Globus pallidus (tissue), 1 donor: ENCODE measurements at regions not wholly inside any gene's neighbourhood (a gene's known extent, or its start where the extent isn't known, plus 50 kb on each side); places are given as distances from the start of the nearest gene placed in this dataset.

Experiments used
- DNase-seq: peaks from one replicate; pipeline ENCODE4 v3.0.0-alpha.2; 2015; ENCODE audit warnings: low spot score

- no peak for DNase-seq
These were observed 76.6 kb upstream of the LINGO1 start for GRCh38 chr15:77709135-77709886.

GRCh38 chr15:77706482-77707244 lies 74.0 kb upstream of the LINGO1 start:
- no peak for DNase-seq

GRCh38 chr15:77702211-77702957 lies 69.7 kb upstream of the LINGO1 start:
- DNase-seq, result no peak

- no peak for DNase-seq
These were observed 65.8 kb upstream of the LINGO1 start for GRCh38 chr15:77698481-77698880.

GRCh38 chr15:77697893-77698292 lies 65.2 kb upstream of the LINGO1 start:
- no peak for DNase-seq

GRCh38 chr15:77696871-77697270 lies 64.2 kb upstream of the LINGO1 start:
- DNase-seq, result no peak

GRCh38 chr15:77695961-77696582 lies 63.4 kb upstream of the LINGO1 start:
- no peak for DNase-seq

- DNase-seq, result no peak
These were observed 62.8 kb upstream of the LINGO1 start for GRCh38 chr15:77695548-77695947.

- no peak for DNase-seq
These were observed 60.9 kb upstream of the LINGO1 start for GRCh38 chr15:77693576-77693975.

GRCh38 chr15:77692614-77693013 lies 59.9 kb upstream of the LINGO1 start:
- no peak for DNase-seq

- DNase-seq, result no peak
These were observed 58.9 kb upstream of the LINGO1 start for GRCh38 chr15:77691607-77692006.

- no peak for DNase-seq
These were observed 57.1 kb upstream of the LINGO1 start for GRCh38 chr15:77689821-77690220.

- no peak for DNase-seq
These were observed 56.0 kb upstream of the LINGO1 start for GRCh38 chr15:77688693-77689092.

GRCh38 chr15:77688266-77688665 lies 55.6 kb upstream of the LINGO1 start:
- DNase-seq, result no peak

- DNase-seq, result no peak
These were observed 52.5 kb upstream of the LINGO1 start for GRCh38 chr15:77685082-77685815.

- DNase-seq, result no peak
These were observed 51.8 kb upstream of the LINGO1 start for GRCh38 chr15:77684341-77685081.

- no peak for DNase-seq
These were observed 49.9 kb upstream of the LINGO1 start for GRCh38 chr15:77682564-77682963.
